PFSK-1 (cell line): ENCODE measurements at regions not wholly inside any gene's neighbourhood (a gene's known extent, or its start where the extent isn't known, plus 50 kb on each side); places are given as distances from the start of the nearest gene placed in this dataset.

Experiments used
- FOXP2 ChIP-seq: optimal IDR thresholded peaks from 2 replicates; pipeline ENCODE3; 2011; ENCODE audit warnings: borderline replicate concordance, control low read depth, inconsistent platforms; ENCODE audit not compliant: insufficient read depth; ENCODE audit errors: extremely low read length, extremely low read depth
- POLR2AphosphoS5 ChIP-seq: IDR thresholded peaks from 2 replicates; pipeline ENCODE4 v1.6.1; 2012; ENCODE audit warnings: low read depth, mild to moderate bottlenecking, control low read depth, low read length, moderate library complexity
- SIN3A ChIP-seq: IDR thresholded peaks from 2 replicates; pipeline ENCODE4 v1.6.1; 2012; ENCODE audit warnings: mild to moderate bottlenecking, low read length, moderate library complexity, borderline replicate concordance; ENCODE audit not compliant: insufficient read depth
- TAF1 ChIP-seq: IDR thresholded peaks from 2 replicates; pipeline ENCODE4 v1.6.1; 2012; ENCODE audit warnings: low read length, control low read depth, borderline replicate concordance; ENCODE audit not compliant: insufficient read depth
- TF ChIP-seq, protein P1 (sequence below), 2 experiments: IDR thresholded peaks; 2 replicates each; pipeline versions ENCODE4 v1.6.1 to v1.8.0; 2011 to 2012; ENCODE audit warnings: low read depth in 2 of 2, low read length in 2 of 2, control low read depth in 1 of 2, inconsistent platforms in 1 of 2, mild to moderate bottlenecking in 1 of 2, moderate library complexity in 1 of 2; ENCODE audit not compliant: insufficient read depth in 1 of 2

DNA sequence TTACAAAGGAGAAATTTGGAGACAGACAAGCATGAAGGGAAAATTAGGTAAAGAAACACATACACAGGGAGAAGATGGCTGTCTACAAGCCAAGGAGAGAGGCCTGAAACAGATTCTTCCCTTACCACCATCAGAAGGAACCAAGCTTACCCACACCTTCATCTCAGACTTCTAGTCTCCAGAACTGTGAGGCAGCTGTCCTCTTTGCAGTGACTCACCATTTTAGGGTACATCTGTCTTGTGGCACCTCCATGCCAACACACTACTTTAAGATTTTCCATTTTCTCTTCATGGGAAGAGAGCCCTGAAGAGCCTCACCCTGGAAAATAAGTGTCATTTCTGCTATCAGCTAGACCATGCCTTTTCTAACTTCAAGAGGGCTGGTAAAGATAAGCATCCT, 369.3 kb downstream of the FRK start:
- TF ChIP-seq SIN3A (no peak), TAF1 (no peak), FOXP2 (no peak), POLR2AphosphoS5 (no peak)
- TF ChIP-seq, protein P1, sequence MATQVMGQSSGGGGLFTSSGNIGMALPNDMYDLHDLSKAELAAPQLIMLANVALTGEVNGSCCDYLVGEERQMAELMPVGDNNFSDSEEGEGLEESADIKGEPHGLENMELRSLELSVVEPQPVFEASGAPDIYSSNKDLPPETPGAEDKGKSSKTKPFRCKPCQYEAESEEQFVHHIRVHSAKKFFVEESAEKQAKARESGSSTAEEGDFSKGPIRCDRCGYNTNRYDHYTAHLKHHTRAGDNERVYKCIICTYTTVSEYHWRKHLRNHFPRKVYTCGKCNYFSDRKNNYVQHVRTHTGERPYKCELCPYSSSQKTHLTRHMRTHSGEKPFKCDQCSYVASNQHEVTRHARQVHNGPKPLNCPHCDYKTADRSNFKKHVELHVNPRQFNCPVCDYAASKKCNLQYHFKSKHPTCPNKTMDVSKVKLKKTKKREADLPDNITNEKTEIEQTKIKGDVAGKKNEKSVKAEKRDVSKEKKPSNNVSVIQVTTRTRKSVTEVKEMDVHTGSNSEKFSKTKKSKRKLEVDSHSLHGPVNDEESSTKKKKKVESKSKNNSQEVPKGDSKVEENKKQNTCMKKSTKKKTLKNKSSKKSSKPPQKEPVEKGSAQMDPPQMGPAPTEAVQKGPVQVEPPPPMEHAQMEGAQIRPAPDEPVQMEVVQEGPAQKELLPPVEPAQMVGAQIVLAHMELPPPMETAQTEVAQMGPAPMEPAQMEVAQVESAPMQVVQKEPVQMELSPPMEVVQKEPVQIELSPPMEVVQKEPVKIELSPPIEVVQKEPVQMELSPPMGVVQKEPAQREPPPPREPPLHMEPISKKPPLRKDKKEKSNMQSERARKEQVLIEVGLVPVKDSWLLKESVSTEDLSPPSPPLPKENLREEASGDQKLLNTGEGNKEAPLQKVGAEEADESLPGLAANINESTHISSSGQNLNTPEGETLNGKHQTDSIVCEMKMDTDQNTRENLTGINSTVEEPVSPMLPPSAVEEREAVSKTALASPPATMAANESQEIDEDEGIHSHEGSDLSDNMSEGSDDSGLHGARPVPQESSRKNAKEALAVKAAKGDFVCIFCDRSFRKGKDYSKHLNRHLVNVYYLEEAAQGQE (IDR thresholded peaks at IDR 0.05; ENCODE audit: insufficient read depth in 1 of 2, low read depth in 2 of 2, low read length in 2 of 2), result no peak

DNA sequence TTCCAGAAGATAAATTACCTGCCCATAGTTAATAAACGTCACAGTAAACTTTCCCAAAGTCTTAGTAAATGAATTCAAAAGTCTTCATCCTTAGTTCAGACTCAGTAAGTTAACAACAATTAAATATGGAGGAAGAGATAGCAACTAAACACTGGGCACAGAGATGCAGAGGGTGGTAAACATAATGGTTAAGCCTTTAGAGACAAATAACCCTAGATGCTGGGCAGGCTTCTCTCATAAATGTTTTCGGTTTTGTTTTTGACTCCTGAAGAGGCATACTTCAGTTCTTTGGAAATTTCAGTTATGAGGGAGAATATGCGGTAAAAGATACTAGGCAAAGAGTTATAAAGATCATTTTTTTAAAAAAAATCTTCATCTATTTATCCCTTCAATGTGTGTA, 369.8 kb downstream of the FRK start:
- no peak for TF ChIP-seq FOXP2
- TF ChIP-seq SIN3A, result no peak
- no peak for TF ChIP-seq TAF1
- TF ChIP-seq POLR2AphosphoS5, result no peak
- TF ChIP-seq, protein P1 (IDR thresholded peaks at IDR 0.05; ENCODE audit: insufficient read depth in 1 of 2, low read depth in 2 of 2, low read length in 2 of 2), result no peak

GRCh38 chr6:115681978-115682775, 378.5 kb downstream of the FRK start:
- TF ChIP-seq SIN3A (no peak), TAF1 (no peak), POLR2AphosphoS5 (no peak), FOXP2 (no peak)
- TF ChIP-seq, protein P1 (IDR thresholded peaks at IDR 0.05; ENCODE audit: insufficient read depth in 1 of 2, low read depth in 2 of 2, low read length in 2 of 2), result no peak

DNA sequence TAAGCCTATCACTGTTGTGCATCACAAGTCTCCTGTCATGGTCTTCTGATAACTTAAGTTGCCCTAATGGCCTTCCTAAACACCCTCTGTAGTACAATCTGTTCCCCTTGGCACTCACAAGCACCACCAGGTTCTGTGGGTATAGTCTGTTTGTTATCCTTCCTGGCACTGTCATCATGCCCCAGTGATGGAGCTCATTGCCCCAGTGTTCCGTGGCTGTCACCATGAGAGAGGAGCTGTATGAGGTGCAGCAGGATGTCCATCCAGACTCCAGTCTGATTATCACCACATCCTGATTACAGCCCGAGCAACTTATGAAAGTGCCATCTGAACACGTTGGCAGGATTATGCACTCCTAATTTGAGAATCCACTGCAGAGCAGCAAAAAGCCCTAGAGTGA, 380.1 kb downstream of the FRK start:
- no peak for TF ChIP-seq FOXP2
- no peak for TF ChIP-seq SIN3A
- TF ChIP-seq, protein P1 (IDR thresholded peaks at IDR 0.05; ENCODE audit: insufficient read depth in 1 of 2, low read depth in 2 of 2, low read length in 2 of 2), result no peak
- no peak for TF ChIP-seq POLR2AphosphoS5
- TF ChIP-seq TAF1, result no peak

- TF ChIP-seq TAF1 (no peak), POLR2AphosphoS5 (no peak), FOXP2 (no peak), SIN3A (no peak)
- TF ChIP-seq, protein P1 (IDR thresholded peaks at IDR 0.05; ENCODE audit: insufficient read depth in 1 of 2, low read depth in 2 of 2, low read length in 2 of 2), result no peak
Observed at GRCh38 chr6:115677198-115677597, 383.5 kb downstream of the FRK start.
